Stimulated activated CD4-positive, alpha-beta T cell treated with anti-CD3 and anti-CD28 coated beads, Interleukin-4, amount 100 ng/mL, for 1 hour (primary cell): ENCODE measurements at regions not wholly inside any gene's neighbourhood (a gene's known extent, or its start where the extent isn't known, plus 50 kb on each side); places are given as distances from the start of the nearest gene placed in this dataset.
"Not testable (repeated sequence)": the region's sequence is repeated elsewhere in the genome, so short reads cannot be mapped to it uniquely, and the experiment has no call there.

Experiments
- DNase-seq: peaks from one replicate; pipeline ENCODE4 v3.0.0-alpha.2; 2020

- no peak for DNase-seq
These were observed 105.9 kb upstream of the SLC7A11 start for GRCh38 chr4:138348055-138348454.

GRCh38 chr4:138347561-138347960 lies 105.4 kb upstream of the SLC7A11 start:
- no peak for DNase-seq

GRCh38 chr4:138344851-138345250 lies 102.7 kb upstream of the SLC7A11 start:
- no peak for DNase-seq

- no peak for DNase-seq
These were observed 101.9 kb upstream of the SLC7A11 start for GRCh38 chr4:138344054-138344453.

GRCh38 chr4:138341739-138342415 lies 99.7 kb upstream of the SLC7A11 start:
- DNase-seq, result no peak

- DNase-seq, result no peak
These were observed 96.7 kb upstream of the SLC7A11 start for GRCh38 chr4:138338840-138339239.

GRCh38 chr4:138338222-138338621 lies 96.1 kb upstream of the SLC7A11 start:
- not testable (repeated sequence) for DNase-seq

- no peak for DNase-seq
These were observed 92.3 kb upstream of the SLC7A11 start for GRCh38 chr4:138334346-138335016.

GRCh38 chr4:138332415-138332814 lies 90.3 kb upstream of the SLC7A11 start:
- not testable (repeated sequence) for DNase-seq

GRCh38 chr4:138330531-138330930 lies 88.4 kb upstream of the SLC7A11 start:
- no peak for DNase-seq

- no peak for DNase-seq
These were observed 87.4 kb upstream of the SLC7A11 start for GRCh38 chr4:138329506-138330070.

GRCh38 chr4:138327338-138327737 lies 85.2 kb upstream of the SLC7A11 start:
- DNase-seq, result no peak

- DNase-seq, result no peak
These were observed 78.7 kb upstream of the SLC7A11 start for GRCh38 chr4:138320831-138321230.

- DNase-seq, result no peak
These were observed 77.9 kb upstream of the SLC7A11 start for GRCh38 chr4:138320030-138320429.

GRCh38 chr4:138317175-138317748 lies 75.1 kb upstream of the SLC7A11 start:
- DNase-seq, result no peak

- no peak for DNase-seq
These were observed 70.4 kb upstream of the SLC7A11 start for GRCh38 chr4:138312536-138312911.

GRCh38 chr4:138311771-138312535 lies 69.8 kb upstream of the SLC7A11 start:
- no peak for DNase-seq

- DNase-seq, result no peak
These were observed 68.8 kb upstream of the SLC7A11 start for GRCh38 chr4:138310991-138311390.

GRCh38 chr4:138310498-138310897 lies 68.3 kb upstream of the SLC7A11 start:
- DNase-seq, result no peak

GRCh38 chr4:138308356-138308755 lies 66.2 kb upstream of the SLC7A11 start:
- DNase-seq, result no peak

- no peak for DNase-seq
These were observed 65.2 kb upstream of the SLC7A11 start for GRCh38 chr4:138307319-138307718.

- DNase-seq, result no peak
These were observed 62.9 kb upstream of the SLC7A11 start for GRCh38 chr4:138305050-138305449.

GRCh38 chr4:138301536-138301935 lies 59.4 kb upstream of the SLC7A11 start:
- DNase-seq, result no peak
